PFSK-1 (cell line): ENCODE measurements at regions not wholly inside any gene's neighbourhood (a gene's known extent, or its start where the extent isn't known, plus 50 kb on each side); places are given as distances from the start of the nearest gene placed in this dataset.

Experiments
- FOXP2 ChIP-seq: optimal IDR thresholded peaks from 2 replicates; pipeline ENCODE3; 2011; ENCODE audit warnings: borderline replicate concordance, control low read depth, inconsistent platforms; ENCODE audit not compliant: insufficient read depth; ENCODE audit errors: extremely low read length, extremely low read depth
- POLR2AphosphoS5 ChIP-seq: IDR thresholded peaks from 2 replicates; pipeline ENCODE4 v1.6.1; 2012; ENCODE audit warnings: low read depth, mild to moderate bottlenecking, control low read depth, low read length, moderate library complexity
- SIN3A ChIP-seq: IDR thresholded peaks from 2 replicates; pipeline ENCODE4 v1.6.1; 2012; ENCODE audit warnings: mild to moderate bottlenecking, low read length, moderate library complexity, borderline replicate concordance; ENCODE audit not compliant: insufficient read depth
- TAF1 ChIP-seq: IDR thresholded peaks from 2 replicates; pipeline ENCODE4 v1.6.1; 2012; ENCODE audit warnings: low read length, control low read depth, borderline replicate concordance; ENCODE audit not compliant: insufficient read depth
- TF ChIP-seq, protein P1 (sequence below), 2 experiments: IDR thresholded peaks; 2 replicates each; pipeline versions ENCODE4 v1.6.1 to v1.8.0; 2011 to 2012; ENCODE audit warnings: low read depth in 2 of 2, low read length in 2 of 2, control low read depth in 1 of 2, inconsistent platforms in 1 of 2, mild to moderate bottlenecking in 1 of 2, moderate library complexity in 1 of 2; ENCODE audit not compliant: insufficient read depth in 1 of 2

- TF ChIP-seq POLR2AphosphoS5 (no peak), FOXP2 (no peak), TAF1 (no peak)
- TF ChIP-seq, protein P1, sequence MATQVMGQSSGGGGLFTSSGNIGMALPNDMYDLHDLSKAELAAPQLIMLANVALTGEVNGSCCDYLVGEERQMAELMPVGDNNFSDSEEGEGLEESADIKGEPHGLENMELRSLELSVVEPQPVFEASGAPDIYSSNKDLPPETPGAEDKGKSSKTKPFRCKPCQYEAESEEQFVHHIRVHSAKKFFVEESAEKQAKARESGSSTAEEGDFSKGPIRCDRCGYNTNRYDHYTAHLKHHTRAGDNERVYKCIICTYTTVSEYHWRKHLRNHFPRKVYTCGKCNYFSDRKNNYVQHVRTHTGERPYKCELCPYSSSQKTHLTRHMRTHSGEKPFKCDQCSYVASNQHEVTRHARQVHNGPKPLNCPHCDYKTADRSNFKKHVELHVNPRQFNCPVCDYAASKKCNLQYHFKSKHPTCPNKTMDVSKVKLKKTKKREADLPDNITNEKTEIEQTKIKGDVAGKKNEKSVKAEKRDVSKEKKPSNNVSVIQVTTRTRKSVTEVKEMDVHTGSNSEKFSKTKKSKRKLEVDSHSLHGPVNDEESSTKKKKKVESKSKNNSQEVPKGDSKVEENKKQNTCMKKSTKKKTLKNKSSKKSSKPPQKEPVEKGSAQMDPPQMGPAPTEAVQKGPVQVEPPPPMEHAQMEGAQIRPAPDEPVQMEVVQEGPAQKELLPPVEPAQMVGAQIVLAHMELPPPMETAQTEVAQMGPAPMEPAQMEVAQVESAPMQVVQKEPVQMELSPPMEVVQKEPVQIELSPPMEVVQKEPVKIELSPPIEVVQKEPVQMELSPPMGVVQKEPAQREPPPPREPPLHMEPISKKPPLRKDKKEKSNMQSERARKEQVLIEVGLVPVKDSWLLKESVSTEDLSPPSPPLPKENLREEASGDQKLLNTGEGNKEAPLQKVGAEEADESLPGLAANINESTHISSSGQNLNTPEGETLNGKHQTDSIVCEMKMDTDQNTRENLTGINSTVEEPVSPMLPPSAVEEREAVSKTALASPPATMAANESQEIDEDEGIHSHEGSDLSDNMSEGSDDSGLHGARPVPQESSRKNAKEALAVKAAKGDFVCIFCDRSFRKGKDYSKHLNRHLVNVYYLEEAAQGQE (IDR thresholded peaks at IDR 0.05; ENCODE audit: insufficient read depth in 1 of 2, low read depth in 2 of 2, low read length in 2 of 2): no peak
These were observed 86.5 kb upstream of the PRR20G start for GRCh38 chr3:127374086-127375010.

DNA sequence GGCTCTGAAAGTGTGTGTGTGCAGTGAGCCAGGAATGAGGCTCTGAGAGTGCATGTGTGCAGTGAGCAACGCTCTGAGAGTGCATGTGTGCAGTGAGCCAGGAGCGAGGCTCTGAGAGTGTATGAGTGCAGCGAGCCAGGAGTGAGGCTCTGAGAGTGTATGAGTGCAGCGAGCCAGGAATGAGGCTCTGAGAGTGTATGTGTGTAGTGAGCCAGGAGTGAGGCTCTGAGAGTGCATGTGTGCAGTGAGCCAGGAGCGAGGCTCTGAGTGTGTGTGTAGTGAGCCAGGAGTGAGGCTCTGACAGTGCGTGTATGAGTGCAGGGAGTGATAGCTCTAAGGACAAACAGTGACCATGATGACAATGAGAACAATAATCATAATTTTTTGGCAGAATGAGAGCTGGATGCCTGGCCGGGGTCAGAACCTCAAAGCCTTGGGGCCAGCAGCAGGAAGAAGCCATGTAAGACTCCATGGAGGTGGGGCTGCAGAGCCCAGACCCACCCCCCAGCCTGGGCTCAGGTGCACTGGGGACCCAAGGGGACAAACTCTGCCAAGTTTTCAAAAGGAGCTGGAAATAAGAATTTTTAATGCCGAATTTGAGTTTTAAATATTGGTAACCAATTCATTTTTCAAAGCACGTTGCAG, 85.7 kb upstream of the PRR20G start:
- TF ChIP-seq SIN3A: no peak
- TF ChIP-seq TAF1: no peak
- TF ChIP-seq, protein P1 (IDR thresholded peaks at IDR 0.05; ENCODE audit: insufficient read depth in 1 of 2, low read depth in 2 of 2, low read length in 2 of 2): no peak
- TF ChIP-seq FOXP2: no peak
- no peak for TF ChIP-seq POLR2AphosphoS5

DNA sequence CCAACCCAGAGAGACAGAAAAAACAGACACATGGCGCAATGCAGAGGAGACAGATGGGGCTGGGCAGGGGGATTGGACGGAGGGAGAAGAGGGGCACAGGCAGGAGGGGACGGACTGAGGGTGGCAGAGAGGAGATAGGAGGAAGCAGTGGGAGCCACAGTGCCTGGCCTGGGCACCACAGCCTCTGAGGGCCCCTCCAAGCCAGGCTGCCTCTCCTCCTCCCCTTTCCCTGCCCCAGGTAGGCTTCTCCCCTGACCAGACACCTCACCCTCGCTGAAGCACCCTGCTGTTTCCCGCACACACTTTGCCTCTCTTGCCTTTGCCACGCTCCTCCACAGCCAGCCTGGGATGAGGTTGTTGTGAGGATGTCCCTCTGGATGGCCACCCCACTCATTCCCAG, 84.0 kb upstream of the PRR20G start:
- TF ChIP-seq POLR2AphosphoS5: no peak
- no peak for TF ChIP-seq TAF1
- no peak for TF ChIP-seq SIN3A
- TF ChIP-seq, protein P1 (IDR thresholded peaks at IDR 0.05; ENCODE audit: insufficient read depth in 1 of 2, low read depth in 2 of 2, low read length in 2 of 2): no peak
- no peak for TF ChIP-seq FOXP2

DNA sequence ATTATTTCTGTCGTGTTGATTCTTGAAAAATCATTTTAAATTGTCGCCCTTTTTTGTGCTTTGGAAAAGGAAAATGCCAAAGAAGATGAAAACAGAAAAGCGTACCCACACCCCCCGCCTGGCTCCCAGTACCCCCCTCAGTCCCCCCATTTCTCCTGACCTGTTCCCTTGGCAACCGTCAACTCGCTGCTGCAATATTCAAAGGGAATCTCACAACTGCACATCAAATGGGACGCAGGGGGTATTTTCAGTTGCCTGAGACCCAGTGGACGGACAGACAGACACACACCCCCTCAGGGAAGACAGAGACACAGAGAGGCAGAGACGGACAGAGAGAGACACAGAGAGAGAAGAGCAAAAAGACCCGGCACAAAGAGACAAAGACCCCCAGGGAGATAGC, 83.5 kb upstream of the PRR20G start:
- TF ChIP-seq, protein P1 (IDR thresholded peaks at IDR 0.05; ENCODE audit: insufficient read depth in 1 of 2, low read depth in 2 of 2, low read length in 2 of 2): no peak
- no peak for TF ChIP-seq TAF1
- no peak for TF ChIP-seq FOXP2
- TF ChIP-seq SIN3A: no peak
- no peak for TF ChIP-seq POLR2AphosphoS5
